Prostate gland (tissue), 2 donors: ENCODE measurements at regions not wholly inside any gene's neighbourhood (a gene's known extent, or its start where the extent isn't known, plus 50 kb on each side); places are given as distances from the start of the nearest gene placed in this dataset.

ENCODE experiments used
- POLR2AphosphoS5 ChIP-seq: sonication (generic); formaldehyde crosslinking; IDR thresholded peaks from one replicate; pipeline ENCODE4 v1.6.1; 2017; ENCODE audit warnings: antibody characterized with exemption
- TF ChIP-seq, protein P1 (sequence below), 4 experiments: fragments of 200-600 bp in 2 of 4; fragments of 450-650 bp in 2 of 4; sonication (generic) in 2 of 4; IDR thresholded peaks; 1 replicate in 3 of 4; 2 replicates in 1 of 4; pipeline ENCODE4 v1.5.1; 2016 to 2019; ENCODE audit warnings: antibody characterized with exemption in 4 of 4, mild to moderate bottlenecking in 2 of 4, moderate library complexity in 2 of 4

DNA sequence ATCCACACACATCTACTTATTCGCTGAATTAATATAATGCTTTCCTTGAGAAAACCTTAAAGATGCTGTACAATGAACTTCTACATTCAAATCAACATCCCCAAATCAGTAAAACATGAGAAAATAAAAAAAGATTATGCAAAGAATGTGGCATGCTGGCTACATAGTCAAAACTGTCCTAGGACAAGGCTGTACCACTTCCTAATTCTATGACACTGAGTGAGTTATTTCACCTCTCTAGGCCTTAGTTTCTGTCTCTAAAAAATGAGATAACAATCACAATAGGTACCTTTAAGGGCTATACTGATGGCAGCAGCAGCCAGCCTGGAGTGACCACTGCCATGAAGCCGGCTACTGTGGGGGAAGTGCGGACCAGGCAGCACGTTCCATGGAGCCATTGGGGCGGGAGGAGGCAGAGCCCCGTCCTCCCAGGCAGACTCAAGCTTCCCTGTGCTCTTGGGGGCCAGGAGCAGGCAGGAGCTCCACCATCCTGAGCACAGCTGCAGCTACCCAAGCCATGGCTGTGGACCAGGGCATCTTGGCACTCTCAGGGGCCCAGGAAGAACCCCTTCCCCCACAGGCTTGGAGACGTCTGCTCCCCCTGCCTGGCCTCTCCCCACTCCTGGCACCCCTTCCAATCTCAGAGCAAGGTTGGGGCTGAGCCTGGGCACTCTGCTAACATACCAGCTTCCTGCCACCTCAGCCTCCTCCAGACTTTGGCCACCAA is 110.2 kb downstream of the ELAPOR2 start:
- TF ChIP-seq POLR2AphosphoS5 = no peak
- TF ChIP-seq, protein P1, sequence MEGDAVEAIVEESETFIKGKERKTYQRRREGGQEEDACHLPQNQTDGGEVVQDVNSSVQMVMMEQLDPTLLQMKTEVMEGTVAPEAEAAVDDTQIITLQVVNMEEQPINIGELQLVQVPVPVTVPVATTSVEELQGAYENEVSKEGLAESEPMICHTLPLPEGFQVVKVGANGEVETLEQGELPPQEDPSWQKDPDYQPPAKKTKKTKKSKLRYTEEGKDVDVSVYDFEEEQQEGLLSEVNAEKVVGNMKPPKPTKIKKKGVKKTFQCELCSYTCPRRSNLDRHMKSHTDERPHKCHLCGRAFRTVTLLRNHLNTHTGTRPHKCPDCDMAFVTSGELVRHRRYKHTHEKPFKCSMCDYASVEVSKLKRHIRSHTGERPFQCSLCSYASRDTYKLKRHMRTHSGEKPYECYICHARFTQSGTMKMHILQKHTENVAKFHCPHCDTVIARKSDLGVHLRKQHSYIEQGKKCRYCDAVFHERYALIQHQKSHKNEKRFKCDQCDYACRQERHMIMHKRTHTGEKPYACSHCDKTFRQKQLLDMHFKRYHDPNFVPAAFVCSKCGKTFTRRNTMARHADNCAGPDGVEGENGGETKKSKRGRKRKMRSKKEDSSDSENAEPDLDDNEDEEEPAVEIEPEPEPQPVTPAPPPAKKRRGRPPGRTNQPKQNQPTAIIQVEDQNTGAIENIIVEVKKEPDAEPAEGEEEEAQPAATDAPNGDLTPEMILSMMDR (IDR thresholded peaks at IDR 0.05) = no peak
